ENCODE measurements at regions not wholly inside any gene's neighbourhood (a gene's known extent, or its start where the extent isn't known, plus 50 kb on each side); places are given as distances from the start of the nearest gene placed in this dataset.

DNA sequence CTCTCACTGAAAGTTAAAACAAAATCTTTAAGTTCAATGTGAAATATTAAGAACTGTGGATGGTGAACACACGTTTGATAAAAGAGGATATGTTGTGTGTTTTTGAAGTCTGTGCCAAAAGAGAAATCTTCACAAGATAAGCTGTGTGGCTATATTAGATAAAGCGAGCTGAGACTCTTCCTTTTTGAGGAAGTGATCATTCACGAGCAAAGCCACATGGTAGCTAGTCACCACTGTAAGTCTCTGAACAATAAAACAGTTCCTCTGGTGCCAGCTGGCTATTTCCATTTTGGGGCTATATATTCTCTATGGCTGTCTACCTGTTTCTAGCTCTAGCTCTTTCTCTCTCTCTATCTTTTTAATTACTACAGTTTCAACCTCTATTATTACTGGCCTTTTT lies 1849.2 kb upstream of the C9orf72 start:
- TF ChIP-seq POLR2A (IDR thresholded peaks at IDR 0.05; ENCODE audit: low read depth, low read length), result no peak
- TF ChIP-seq HDAC2 (IDR thresholded peaks at IDR 0.05), result no peak
- no peak for TF ChIP-seq SUZ12 (IDR thresholded peaks at IDR 0.05; ENCODE audit: unreplicated experiment)
- TF ChIP-seq, protein P1, sequence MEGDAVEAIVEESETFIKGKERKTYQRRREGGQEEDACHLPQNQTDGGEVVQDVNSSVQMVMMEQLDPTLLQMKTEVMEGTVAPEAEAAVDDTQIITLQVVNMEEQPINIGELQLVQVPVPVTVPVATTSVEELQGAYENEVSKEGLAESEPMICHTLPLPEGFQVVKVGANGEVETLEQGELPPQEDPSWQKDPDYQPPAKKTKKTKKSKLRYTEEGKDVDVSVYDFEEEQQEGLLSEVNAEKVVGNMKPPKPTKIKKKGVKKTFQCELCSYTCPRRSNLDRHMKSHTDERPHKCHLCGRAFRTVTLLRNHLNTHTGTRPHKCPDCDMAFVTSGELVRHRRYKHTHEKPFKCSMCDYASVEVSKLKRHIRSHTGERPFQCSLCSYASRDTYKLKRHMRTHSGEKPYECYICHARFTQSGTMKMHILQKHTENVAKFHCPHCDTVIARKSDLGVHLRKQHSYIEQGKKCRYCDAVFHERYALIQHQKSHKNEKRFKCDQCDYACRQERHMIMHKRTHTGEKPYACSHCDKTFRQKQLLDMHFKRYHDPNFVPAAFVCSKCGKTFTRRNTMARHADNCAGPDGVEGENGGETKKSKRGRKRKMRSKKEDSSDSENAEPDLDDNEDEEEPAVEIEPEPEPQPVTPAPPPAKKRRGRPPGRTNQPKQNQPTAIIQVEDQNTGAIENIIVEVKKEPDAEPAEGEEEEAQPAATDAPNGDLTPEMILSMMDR (IDR thresholded peaks at IDR 0.05 in 2 of 3, conservative IDR thresholded peaks at IDR 0.05 in 1 of 3; ENCODE audit: control insufficient read depth in 2 of 3, extremely low read depth in 1 of 3, insufficient read depth in 1 of 3, low read depth in 3 of 3, low read length in 3 of 3), result no peak
- TF ChIP-seq, protein P2, sequence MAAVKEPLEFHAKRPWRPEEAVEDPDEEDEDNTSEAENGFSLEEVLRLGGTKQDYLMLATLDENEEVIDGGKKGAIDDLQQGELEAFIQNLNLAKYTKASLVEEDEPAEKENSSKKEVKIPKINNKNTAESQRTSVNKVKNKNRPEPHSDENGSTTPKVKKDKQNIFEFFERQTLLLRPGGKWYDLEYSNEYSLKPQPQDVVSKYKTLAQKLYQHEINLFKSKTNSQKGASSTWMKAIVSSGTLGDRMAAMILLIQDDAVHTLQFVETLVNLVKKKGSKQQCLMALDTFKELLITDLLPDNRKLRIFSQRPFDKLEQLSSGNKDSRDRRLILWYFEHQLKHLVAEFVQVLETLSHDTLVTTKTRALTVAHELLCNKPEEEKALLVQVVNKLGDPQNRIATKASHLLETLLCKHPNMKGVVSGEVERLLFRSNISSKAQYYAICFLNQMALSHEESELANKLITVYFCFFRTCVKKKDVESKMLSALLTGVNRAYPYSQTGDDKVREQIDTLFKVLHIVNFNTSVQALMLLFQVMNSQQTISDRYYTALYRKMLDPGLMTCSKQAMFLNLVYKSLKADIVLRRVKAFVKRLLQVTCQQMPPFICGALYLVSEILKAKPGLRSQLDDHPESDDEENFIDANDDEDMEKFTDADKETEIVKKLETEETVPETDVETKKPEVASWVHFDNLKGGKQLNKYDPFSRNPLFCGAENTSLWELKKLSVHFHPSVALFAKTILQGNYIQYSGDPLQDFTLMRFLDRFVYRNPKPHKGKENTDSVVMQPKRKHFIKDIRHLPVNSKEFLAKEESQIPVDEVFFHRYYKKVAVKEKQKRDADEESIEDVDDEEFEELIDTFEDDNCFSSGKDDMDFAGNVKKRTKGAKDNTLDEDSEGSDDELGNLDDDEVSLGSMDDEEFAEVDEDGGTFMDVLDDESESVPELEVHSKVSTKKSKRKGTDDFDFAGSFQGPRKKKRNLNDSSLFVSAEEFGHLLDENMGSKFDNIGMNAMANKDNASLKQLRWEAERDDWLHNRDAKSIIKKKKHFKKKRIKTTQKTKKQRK (IDR thresholded peaks at IDR 0.05; ENCODE audit: low read depth, low read length), result no peak
- TF ChIP-seq RFX5 (IDR thresholded peaks at IDR 0.05; ENCODE audit: low read depth, low read length), result no peak
- no peak for TF ChIP-seq JUND (IDR thresholded peaks at IDR 0.05; ENCODE audit: low read depth, low read length)
- no peak for TF ChIP-seq EP300 (IDR thresholded peaks at IDR 0.05; ENCODE audit: borderline replicate concordance in 1 of 2, control insufficient read depth in 1 of 2, low read depth in 2 of 2, low read length in 2 of 2)
- no peak for TF ChIP-seq RAD51 (IDR thresholded peaks at IDR 0.05)
- no peak for TF ChIP-seq BCL3 (IDR thresholded peaks at IDR 0.05; ENCODE audit: borderline replicate concordance, insufficient read depth, low read depth, low read length, poor library complexity, severe bottlenecking)
- TF ChIP-seq MAX (IDR thresholded peaks at IDR 0.05; ENCODE audit: low read depth, low read length), result no peak
